Transverse colon (tissue), 4 donors: ENCODE measurements at regions not wholly inside any gene's neighbourhood (a gene's known extent, or its start where the extent isn't known, plus 50 kb on each side); places are given as distances from the start of the nearest gene placed in this dataset.

Experiments used
- DNase-seq: peaks from one replicate; pipeline ENCODE4 v3.0.0-alpha.2; 2019
- H3K27ac ChIP-seq, 4 donors: fragments of 200-600 bp; sonication (generic); 2 replicates each; pipeline ENCODE4 v1.5.1; 2016 to 2018; ENCODE audit warnings: inconsistent platforms in 4 of 4
- H3K27me3 ChIP-seq: fragments of 200-600 bp; sonication (generic); 2 replicates; pipeline ENCODE4 v1.5.1; 2017; ENCODE audit warnings: inconsistent platforms
- H3K36me3 ChIP-seq, 4 donors: fragments of 200-600 bp; sonication (generic); 2 replicates each; pipeline ENCODE4 v1.5.1; 2017 to 2019; ENCODE audit warnings: inconsistent platforms in 4 of 4
- H3K4me1 ChIP-seq, 4 donors: fragments of 200-600 bp; sonication (generic); 2 replicates each; pipeline ENCODE4 v1.5.1; 2017 to 2020; ENCODE audit warnings: inconsistent platforms in 4 of 4
- H3K4me3 ChIP-seq, 4 donors: fragments of 200-600 bp; sonication (generic); 1 replicate in 1 of 4; 2 replicates in 3 of 4; pipeline versions ENCODE4 v1.5.1 to v1.6.1; 2017 to 2019; ENCODE audit warnings: inconsistent platforms in 4 of 4
- H3K9me3 ChIP-seq, 2 donors: fragments of 200-600 bp; sonication (generic); 2 replicates each; pipeline ENCODE4 v1.5.1; 2017 to 2019; ENCODE audit warnings: inconsistent platforms in 2 of 2
- CTCF ChIP-seq, 5 experiments: fragments of 200-600 bp in 3 of 5; fragments of 450-650 bp in 2 of 5; sonication (generic) in 3 of 5; IDR thresholded peaks; 1 replicate in 2 of 5; 2 replicates in 3 of 5; pipeline ENCODE4 v1.5.1; 2016 to 2017; ENCODE audit warnings: antibody characterized with exemption in 5 of 5, inconsistent platforms in 3 of 5, mild to moderate bottlenecking in 2 of 5, moderate library complexity in 1 of 5
- EP300 ChIP-seq: sonication (generic); formaldehyde crosslinking; IDR thresholded peaks from one replicate; pipeline ENCODE4 v1.6.1; 2017; ENCODE audit warnings: antibody characterized with exemption, low read depth
- POLR2A ChIP-seq: fragments of 450-650 bp; IDR thresholded peaks from one replicate; pipeline ENCODE4 v1.6.1; 2016; ENCODE audit warnings: antibody characterized with exemption, mild to moderate bottlenecking, moderate library complexity
- POLR2AphosphoS5 ChIP-seq, 3 donors: sonication (generic); formaldehyde crosslinking; IDR thresholded peaks; one replicate each; pipeline ENCODE4 v1.6.1; 2016; ENCODE audit warnings: antibody characterized with exemption in 3 of 3
- WGBS, 2 donors: methylation state at CpG; one replicate each; pipeline ENCODE4 v1.1.5; 2018; ENCODE audit warnings: low coverage in 1 of 2; 5-methylcytosine and 5-hydroxymethylcytosine counted together
- in situ Hi-C, 4 donors: fragments of 200-750 bp; cut with MboI; loops; one replicate each; pipeline versions ENCODE4 v1.15.0 to v1.15.1; 2017; ENCODE audit warnings: low sequenced_read_pairs in 3 of 4, low pct_ligation_motif_present in 1 of 4, low pct_unique_long_range_greater_than_20kb in 1 of 4
- intact Hi-C: fragments of 100-400 bp; cut with DNase I; formaldehyde crosslinking; loops from one replicate; pipeline ENCODE4 v1.15.1; 2023; ENCODE audit warnings: low total_unique reads

- Histone ChIP-seq H3K36me3 (no peaks in the 10 kb centered on the region), H3K4me3 (no peak overlapping the region), H3K27ac (no peak overlapping the region), H3K4me1 (no peaks in the 10 kb centered on the region), H3K9me3 (no peaks in the 10 kb centered on the region), H3K27me3 (peaks cover 8% of the 10 kb centered on the region)
- intact Hi-C loops (no loop called here), in situ Hi-C loops (no loop called here)
- TF ChIP-seq EP300 (no peak), POLR2AphosphoS5 (IDR thresholded peaks at IDR 0.05) (no peak), CTCF (IDR thresholded peaks at IDR 0.05) (no peak), POLR2A (no peak)
- 61% methylated on average over 11 of the region's 11 CpGs; no CpG with 5 or more reads in 1 of the 2 donors for WGBS, 2 donors
- no peak for DNase-seq
Measured at GRCh38 chr17:6305613-6306360, 129.1 kb downstream of the AIPL1 start.

GRCh38 chr17:6304894-6305612, 129.9 kb downstream of the AIPL1 start:
- DNase-seq, result no peak
- peaks cover 8% of the 10 kb centered on the region for H3K27me3 ChIP-seq
- H3K9me3 ChIP-seq, result no peaks in the 10 kb centered on the region
- H3K4me1 ChIP-seq, result no peaks in the 10 kb centered on the region
- no peak overlapping the region for H3K4me3 ChIP-seq
- in situ Hi-C loops, result no loop called here
- no peaks in the 10 kb centered on the region for H3K36me3 ChIP-seq
- WGBS, 2 donors, result 31 to 51% methylated on average over 3 of the region's 3 CpGs
- TF ChIP-seq POLR2AphosphoS5 (IDR thresholded peaks at IDR 0.05) (no peak), EP300 (no peak), CTCF (IDR thresholded peaks at IDR 0.05) (no peak), POLR2A (no peak)
- H3K27ac ChIP-seq, result no peak overlapping the region
- intact Hi-C loops, result no loop called here

- peaks cover 8% of the 10 kb centered on the region for H3K27me3 ChIP-seq
- no peak overlapping the region for H3K27ac ChIP-seq
- WGBS, 2 donors, result 0 to 11% methylated on average over 1 to 5 of the region's 5 CpGs
- DNase-seq, result no peak
- intact Hi-C loops (no loop called here), in situ Hi-C loops (no loop called here)
- no peak for TF ChIP-seq CTCF (IDR thresholded peaks at IDR 0.05)
- no peak for TF ChIP-seq EP300
- no peak for TF ChIP-seq POLR2A
- H3K4me1 ChIP-seq, result no peaks in the 10 kb centered on the region
- H3K36me3 ChIP-seq, result no peaks in the 10 kb centered on the region
- H3K9me3 ChIP-seq, result no peaks in the 10 kb centered on the region
- no peak overlapping the region for H3K4me3 ChIP-seq
Measured at GRCh38 chr17:6303664-6304063, 131.3 kb downstream of the AIPL1 start.

GRCh38 chr17:6299275-6299674, 135.6 kb downstream of the AIPL1 start:
- peaks cover 8% of the 10 kb centered on the region for H3K27me3 ChIP-seq
- intact Hi-C loops (no loop called here), in situ Hi-C loops (loop anchor here in 1 of 4 donors (25.0 kb wide), 1 partner anchor 712 kb away; the partner anchor contains the start of gene NLRP1)
- WGBS, 2 donors, result 73% methylated on average over 6 of the region's 6 CpGs; no CpG with 5 or more reads in 1 of the 2 donors
- H3K27ac ChIP-seq, result no peak overlapping the region
- no peak for DNase-seq
- no peaks in the 10 kb centered on the region for H3K36me3 ChIP-seq
- no peaks in the 10 kb centered on the region for H3K9me3 ChIP-seq
- no peak for TF ChIP-seq EP300
- TF ChIP-seq POLR2A, result no peak
- TF ChIP-seq CTCF (IDR thresholded peaks at IDR 0.05), result no peak
- no peak for TF ChIP-seq POLR2AphosphoS5 (IDR thresholded peaks at IDR 0.05)
- no peak overlapping the region for H3K4me3 ChIP-seq
- no peaks in the 10 kb centered on the region for H3K4me1 ChIP-seq
